ENCODE measurements at regions not wholly inside any gene's neighbourhood (a gene's known extent, or its start where the extent isn't known, plus 50 kb on each side); places are given as distances from the start of the nearest gene placed in this dataset.

DNA sequence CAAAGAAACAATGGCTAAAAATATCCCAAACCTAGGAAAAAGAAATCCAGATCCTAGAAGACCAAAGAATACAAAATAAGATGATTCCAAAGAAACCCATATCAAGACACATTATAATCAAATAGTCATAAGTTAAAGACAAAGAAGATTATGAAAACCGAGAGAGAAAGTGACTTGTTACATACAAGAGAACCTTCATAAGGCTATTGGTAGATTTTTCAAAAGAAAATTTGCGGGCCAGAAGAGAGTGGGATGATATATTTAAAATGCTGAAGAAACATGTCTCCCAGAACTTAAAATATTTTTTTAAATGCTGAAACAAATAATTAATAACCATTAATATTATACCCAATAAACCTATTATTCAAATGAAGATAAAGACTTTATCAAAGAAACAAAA is 687.3 kb downstream of the TLE4 start:
- no peak for DNase-seq

DNA sequence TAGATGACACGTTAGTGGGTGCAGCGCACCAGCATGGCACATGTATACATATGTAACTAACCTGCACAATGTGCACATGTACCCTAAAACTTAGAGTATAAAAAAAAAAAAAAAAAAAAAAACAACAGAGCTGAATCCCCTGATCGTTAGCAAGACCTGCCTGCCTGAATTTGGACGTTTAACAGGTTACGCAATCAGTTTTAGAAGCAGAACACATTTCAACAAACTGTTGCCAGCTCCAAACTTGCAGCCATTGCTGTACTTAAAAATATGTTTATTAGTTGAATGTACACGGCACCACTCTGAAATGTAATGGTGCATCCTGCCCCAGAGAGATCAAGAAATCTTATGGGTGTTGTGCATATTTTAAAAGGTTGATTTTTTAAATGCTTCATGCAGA is 680.0 kb downstream of the TLE4 start:
- DNase-seq: no peak

- DNase-seq: no peak
Measured at GRCh38 chr9:80242022-80242421, 670.3 kb downstream of the TLE4 start.

GRCh38 chr9:80235752-80236151 is 664.0 kb downstream of the TLE4 start:
- DNase-seq: no peak

DNA sequence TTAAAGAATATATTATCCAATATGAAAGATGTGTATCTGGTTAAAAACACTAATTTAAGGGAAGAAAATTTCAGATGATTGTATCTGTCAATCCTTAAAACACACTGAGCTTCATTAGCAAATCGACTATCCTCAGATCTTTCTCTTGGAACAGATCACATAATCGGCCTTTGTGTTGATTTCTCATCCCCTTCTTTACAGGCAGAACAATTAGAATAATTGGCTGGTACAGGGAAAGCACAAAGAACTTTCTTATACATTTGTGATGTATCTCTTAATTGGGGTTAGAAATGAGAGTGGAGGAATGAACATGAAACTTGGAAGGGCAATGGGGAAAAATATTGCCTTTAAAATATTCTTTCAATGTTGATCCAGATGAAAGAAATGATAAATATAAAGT is 662.1 kb downstream of the TLE4 start:
- DNase-seq: no peak

DNA sequence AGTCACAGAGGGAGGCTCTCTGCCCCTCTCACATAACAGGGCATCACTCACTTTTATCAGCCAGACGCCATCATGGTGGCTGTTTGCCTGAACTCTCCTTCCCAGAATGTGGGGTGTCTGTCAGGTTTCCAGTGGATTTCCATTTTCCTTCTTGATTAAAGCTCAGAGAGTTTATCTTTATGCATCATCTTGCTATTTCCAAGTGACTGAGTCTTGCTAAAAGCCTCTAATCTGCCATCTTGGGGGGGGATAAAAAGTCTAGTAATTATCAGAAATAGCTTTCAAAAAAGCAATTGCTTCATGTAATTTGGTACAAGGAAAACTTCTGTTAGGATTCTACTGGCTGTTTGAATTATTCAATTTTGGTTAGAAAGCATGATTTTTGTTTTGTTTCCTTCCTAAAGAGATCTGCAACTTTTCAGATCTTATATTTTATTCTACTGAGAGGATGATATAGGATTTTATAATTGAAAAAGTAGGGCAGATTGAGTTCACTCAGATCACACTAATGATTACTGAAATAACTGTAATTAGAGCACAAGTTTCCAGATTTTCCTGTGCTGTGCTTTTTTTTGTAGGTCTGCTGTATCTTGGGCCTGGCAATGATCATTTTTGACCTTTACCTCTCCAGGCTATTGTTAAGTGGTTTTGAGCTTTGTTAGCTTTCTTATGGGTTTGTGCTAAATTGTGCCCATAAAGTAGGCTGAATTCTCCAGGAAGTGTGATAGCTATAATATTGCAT is 661.5 kb downstream of the TLE4 start:
- no peak for DNase-seq

DNA sequence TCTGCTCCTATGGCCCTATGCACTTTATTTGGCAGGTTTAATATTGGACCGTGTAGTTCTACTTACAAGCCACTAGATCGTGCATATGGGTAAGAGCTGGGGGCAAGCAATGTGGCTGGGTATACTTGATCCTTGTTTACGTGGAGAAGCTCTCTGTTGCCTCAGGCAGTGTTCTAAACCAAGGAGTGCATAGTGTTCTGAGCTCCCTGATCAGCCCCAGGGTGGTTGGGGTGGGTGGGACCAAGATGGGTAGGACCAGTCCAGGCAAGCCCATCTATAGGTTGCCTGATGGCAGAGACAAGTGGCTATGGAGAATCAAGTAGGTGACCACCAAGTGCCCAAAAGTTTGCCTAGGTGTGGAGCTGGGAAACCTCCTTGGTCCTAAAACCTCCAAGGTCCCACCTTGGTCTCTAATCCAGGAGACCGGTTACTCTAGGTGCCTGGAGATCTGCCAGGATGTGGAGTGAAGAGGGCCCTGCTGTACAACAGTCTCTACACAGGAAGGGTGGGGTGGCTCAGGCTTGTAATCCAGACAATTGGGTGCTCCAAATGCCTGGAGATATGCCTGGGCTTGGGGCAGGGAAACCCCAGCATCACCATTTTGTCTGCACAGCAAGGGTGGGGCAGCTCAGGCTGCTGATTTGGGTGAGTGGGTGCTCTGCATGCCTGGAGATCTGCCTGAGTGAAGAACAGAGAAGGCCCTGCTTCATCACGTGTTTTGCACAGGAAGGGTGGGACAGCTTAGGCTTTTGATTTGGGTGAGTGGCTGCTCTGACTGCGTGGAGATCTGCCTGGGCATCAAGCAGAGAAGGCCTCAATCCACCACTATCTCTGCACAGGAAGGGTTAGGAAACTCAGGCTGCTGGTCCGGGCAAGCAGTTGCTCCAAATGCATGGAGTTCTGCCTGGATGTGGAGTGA is 659.8 kb downstream of the TLE4 start:
- DNase-seq: no peak

DNA sequence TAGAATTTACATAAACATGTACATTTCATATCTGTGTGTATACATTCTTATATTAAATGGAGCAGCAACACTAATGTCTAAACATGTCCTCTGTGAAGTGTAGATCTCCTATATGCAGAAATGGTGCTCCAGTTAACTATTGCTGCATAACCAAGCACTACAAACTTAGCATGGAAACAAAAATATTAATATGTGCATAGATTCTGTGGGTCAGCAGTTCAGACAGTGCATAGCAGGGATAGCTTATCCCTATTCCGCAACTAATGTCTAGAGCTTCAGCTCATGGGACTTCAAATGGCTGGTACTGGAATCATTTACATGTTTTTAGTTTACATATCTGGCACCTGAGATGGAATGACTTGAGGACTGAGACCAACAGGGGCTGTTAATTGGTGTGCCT is 652.1 kb downstream of the TLE4 start:
- DNase-seq: no peak

DNA sequence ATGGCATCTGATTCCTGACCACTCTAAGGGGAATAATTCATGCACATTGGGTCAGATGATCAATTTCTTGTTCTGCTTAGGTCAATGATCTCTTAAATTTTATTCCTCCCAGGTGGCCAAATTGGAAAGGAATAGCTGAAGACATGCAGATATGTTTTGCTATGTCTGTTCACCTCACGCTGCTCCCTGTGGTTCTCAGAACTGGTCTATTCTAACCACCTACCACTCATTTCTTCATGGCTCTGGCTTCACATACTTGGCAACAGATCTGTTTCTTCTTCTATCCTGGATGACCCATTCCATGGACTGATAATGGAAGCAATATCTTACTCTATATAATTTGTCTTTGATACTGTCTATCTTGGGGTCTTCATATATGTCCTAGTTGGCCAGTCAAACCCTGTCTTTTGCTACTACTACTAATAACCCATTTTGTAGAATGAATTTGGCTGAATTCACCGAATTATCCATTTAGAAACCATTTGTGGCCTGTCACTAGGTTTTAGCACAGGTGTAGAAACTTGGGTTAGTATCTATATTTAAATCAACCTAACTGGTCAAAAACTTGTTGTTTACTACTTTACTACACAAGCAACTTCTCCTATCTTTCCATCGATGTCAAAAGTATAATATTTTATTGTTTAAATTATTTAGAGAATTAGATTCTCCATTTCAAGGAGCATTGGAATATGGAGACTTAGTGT is 650.9 kb downstream of the TLE4 start:
- DNase-seq: no peak

GRCh38 chr9:80218328-80218727 is 646.6 kb downstream of the TLE4 start:
- DNase-seq: no peak

DNA sequence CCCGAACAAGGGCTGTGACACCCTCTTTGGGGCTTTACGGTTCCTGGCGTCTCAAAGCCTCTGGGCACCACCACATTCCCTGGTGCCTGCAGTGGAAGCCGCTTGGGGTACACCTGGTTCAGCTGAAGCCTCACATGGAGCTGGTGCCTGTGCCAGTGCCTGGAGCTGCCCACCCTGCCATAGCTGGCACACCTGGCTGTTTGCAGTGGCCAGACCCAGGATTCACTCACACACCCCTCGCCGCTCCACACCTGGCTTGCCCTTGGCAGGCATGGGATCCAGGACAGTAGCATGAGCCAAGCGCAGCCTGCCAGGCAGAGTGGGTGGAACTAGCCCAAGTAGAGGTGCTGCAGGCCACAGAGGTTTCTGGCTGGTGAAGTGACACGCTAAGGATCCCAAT is 641.8 kb downstream of the TLE4 start:
- DNase-seq: no peak

DNA sequence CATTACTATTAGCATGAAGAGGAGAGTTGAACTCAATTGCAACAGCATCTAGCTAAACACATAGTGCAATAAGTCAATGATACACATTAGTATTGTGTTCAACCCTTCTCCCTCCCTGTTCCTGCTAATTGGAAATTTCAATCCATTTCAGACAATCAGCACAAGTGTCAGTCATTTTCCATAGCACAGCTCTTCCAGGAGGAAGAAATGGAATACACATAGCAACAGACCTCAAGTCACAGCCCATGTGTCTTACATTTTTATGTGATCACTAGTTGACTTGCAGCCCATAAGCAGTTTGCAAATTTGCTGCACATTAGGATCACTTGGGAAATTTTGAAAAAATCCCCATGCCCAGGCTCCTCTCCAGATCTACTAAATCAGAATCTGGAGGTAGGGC is 636.9 kb downstream of the TLE4 start:
- no peak for DNase-seq

DNA sequence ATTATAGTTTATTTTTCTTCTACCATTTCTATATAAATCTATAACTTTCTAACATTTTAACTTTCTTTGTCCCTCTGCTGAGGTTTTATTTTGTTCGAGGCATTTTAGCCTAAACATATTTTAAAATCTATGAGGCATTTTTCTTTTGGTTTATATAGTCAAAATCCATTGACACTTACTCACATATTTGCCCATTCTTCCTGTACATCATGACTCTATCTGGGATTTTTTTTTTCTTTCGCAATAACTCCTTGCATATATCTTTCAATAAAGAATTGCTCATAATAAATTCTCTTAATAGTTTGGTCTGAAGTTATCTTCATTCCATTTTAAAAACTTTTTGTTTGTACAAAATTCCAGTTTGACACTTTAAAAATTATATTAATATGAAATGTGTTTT is 632.3 kb downstream of the TLE4 start:
- no peak for DNase-seq

- no peak for DNase-seq
Measured at GRCh38 chr9:80197661-80198060, 625.9 kb downstream of the TLE4 start.

GRCh38 chr9:80191108-80191507 is 619.3 kb downstream of the TLE4 start:
- no peak for DNase-seq

GRCh38 chr9:80188579-80188978 is 616.8 kb downstream of the TLE4 start:
- no peak for DNase-seq

DNA sequence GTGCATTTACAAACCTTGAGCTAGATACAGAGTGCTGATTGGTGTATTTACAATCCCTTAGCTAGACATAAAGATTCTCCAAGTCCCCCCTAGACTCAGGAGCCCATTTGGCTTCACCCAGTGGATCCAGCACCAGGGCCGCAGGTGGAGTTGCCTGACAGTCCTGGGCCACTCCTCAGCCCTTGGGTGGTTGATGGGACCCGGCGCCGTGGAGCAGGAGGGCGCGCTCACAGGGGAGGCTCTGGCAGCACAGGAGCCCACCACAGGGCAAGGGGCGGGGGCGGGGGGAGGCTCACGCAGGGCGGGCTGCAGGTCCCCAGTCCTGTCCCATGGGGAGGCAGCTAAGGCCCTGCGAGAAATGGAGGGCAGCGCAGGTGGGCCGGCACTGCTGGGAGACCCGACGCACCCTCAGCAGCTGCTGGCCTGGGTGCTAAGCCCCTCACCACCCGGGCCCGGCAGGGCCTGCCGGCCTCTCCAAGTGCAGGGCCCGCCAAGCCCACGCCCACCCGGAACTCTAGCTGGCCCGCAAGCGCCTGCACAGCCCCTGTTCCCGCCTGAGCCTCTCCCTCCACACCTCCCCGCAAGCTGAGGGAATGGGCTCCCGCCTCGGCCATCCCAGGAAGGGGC is 613.5 kb downstream of the TLE4 start:
- no peak for DNase-seq

DNA sequence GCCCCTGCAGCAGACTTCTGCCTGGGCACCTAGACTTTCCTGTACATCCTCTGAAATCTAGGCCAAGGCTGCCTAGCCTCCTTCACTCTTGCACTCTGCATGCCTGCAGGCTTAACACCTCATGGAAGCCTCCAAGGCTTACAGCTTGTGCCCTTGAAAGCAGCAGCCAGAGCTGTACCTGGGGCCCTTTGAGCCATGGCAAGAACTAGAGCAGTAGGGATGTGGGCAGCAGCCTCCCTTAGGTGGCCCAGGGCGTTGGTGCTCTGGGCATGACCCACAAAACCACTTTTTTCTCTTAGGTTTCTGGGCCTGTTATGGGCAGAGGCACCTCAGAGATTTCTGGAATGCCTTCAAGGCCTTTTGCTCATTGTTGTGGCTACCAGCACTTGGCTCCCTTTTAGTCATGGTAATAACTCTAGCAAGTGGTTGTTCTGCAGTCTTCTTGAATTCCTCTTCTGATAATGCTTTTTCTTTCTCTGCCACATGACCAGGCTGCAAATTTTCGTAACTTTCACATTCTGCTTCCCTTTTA is 606.2 kb downstream of the TLE4 start:
- no peak for DNase-seq

DNA sequence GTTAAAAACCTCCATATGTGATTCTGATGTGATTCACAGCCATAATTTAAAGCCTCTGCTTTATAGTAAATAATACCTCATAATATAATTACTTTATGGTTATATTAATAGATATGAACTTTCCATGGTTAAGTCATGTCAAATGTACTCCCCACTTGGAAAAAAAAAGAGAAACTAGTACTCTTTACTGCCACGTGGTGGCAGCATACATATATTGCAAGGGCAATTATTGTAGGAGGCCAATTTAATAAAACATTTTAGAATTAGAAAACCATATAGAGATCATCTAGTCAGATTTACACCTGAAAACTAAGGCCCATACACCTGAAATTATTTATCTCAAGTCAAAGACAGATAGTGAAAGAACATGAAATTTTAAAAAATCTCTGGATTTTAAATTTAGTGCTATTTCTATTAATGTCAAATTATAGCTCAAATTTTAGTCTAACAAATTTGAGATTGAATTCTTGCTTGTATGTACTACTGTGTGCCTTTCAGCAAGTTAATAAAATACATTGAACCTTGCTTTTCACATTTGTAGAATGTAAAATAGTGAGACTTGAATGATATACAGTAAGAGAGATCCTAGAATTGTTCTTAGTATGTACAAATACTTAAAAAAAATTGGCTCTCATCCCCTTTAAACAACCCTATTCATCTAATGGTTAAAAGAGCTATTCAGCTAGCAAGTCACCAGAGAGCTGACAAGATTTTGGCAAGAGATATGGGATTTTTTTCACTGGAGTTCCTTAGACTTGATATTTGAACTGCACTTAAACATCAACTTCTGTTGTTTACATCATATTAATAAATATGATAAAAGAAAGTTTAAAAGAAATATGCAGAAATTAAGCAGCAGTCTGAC is 603.8 kb downstream of the TLE4 start:
- DNase-seq: no peak

GRCh38 chr9:80163889-80164288 is 592.1 kb downstream of the TLE4 start:
- DNase-seq: no peak

DNA sequence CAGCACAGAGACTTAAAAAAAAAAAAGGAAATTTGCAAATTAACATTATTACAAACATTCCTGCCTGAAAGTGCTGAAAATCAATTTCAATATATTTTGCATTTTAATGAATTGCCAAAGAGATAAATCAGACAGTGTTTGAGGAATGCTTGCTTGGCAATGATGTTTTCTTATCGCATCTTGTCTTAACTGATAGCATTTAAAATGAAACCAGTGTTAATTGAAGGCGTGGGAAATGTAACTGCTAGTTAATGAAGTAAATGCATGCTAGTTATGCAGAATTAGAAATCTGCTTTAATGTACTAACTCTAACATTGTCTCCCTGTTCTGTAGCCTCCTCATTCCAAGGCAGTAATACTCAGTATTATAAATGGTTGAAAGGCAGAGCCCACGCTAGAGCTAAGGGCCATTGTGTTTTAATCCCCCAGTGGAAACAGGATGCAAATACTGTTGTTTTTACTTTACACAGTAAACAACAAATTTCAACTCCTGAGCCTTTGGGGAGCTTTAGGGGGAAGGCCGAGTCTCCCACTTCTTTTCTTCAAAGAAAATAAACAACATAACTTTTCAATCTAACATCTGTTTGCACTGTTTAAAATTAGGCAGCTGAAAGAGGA is 586.9 kb downstream of the TLE4 start:
- no peak for DNase-seq
